CD4-positive, alpha-beta T cell treated with Interferon alpha-2 for 1 hour (primary cell): ENCODE measurements at regions not wholly inside any gene's neighbourhood (a gene's known extent, or its start where the extent isn't known, plus 50 kb on each side); places are given as distances from the start of the nearest gene placed in this dataset.

Experiments
- DNase-seq, 2 donors: peaks; one replicate each; pipeline ENCODE4 v3.0.0-alpha.2; 2020 to 2022

DNA sequence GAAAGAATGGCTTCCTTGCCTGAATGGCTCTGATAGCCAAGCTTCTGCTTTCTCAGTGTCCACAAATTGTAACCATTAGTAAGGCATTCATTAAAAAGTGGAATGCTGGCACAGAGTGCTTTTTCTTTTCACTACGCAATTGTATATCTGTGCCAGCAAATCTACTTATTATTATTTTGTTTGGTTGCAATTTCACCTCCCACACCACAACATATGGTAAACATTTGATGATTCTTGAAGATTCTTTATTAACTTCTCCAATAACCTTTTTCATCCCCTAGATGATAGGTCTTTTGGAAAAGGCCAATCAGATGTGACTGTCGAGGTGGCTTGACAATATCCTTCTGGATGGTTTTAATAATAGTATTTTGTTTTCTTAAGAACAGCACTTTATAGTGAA is 234.1 kb downstream of the TMEM38B start:
- DNase-seq = no peak

GRCh38 chr9:105930011-105930627 is 235.8 kb downstream of the TMEM38B start:
- no peak for DNase-seq

DNA sequence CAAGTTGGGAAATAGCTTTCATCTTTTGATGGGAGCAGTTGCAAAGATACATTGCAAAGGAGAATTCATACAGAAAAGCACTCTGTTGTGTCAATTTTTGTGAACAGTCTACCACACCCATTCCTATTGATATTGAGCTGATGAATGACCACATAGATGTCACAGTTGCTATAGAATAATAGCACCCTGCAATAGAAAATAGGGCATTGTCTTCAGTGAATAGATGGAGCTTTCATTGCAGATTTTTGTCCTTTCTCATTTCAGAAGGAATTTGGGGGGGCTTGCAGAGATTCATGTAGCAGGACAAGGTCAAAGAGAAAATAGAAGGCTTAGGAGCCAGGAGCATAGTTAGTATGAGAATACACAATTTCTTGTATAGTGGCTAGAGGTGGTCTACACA is 237.9 kb downstream of the TMEM38B start:
- DNase-seq = no peak

DNA sequence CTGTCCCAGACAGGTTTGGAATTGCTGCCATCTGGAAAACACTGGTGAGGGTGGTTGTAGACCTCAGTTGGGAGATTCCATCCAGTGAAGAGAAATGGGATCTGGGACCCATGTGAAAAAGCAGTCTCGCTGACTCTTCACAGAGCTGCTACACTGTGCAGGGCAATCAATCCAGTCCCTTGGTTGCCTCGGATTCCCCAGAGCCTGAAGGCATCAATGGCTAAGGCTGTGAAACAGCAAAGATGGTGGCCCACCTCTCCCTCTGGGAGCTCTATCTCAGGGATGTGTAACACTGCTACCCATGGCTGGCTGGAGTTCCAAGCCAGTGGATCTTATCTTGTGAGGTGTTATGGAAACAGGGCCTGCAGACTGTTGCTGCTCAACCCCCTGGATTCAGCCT is 256.1 kb downstream of the TMEM38B start:
- no peak for DNase-seq

DNA sequence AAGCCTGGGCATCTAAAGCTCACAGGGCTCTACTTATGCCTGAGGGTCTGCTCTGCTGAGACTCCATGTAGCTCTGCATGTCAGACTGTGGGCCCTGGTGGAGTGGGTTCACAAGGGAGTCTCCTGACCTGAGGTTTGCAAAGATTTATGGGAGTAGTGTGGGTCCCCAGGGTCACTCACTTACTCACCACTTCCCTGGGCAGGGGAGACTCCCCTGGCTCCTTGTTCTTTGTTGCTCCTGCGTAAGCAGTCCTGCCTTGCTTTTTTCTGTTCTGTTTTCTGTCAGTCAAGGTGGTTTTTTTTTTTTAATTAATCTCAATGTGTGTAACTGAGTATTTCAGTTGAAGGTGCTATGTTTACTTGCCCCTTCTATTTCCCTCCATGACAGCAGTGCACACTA is 256.6 kb downstream of the TMEM38B start:
- DNase-seq = no peak

DNA sequence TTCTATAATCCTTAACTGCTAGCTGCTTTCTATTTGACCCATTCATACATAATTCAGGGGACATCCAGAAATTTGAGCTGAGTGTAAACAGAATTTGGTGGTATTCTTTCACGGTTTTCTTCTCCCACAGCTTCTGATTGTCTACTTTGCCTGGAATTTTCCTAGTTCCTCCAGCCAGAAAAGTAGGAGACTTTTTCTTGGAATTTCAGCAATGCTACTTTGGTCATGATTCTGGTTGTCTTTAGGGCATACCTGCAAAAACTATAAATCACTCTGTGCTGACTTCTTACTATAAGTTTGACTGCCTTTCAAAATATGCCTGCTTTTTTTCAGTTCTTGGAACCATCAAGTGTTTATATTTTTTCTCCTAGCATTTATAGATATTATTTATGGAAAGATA is 260.2 kb downstream of the TMEM38B start:
- no peak for DNase-seq

- no peak for DNase-seq
These were observed 263.5 kb downstream of the TMEM38B start for GRCh38 chr9:105957830-105958229.

- no peak for DNase-seq
These were observed 264.2 kb downstream of the TMEM38B start for GRCh38 chr9:105958587-105958986.

GRCh38 chr9:105959531-105959930 is 265.2 kb downstream of the TMEM38B start:
- DNase-seq = no peak

- no peak for DNase-seq
These were observed 269.2 kb downstream of the TMEM38B start for GRCh38 chr9:105963343-105964099.

- no peak for DNase-seq
These were observed 269.8 kb downstream of the TMEM38B start for GRCh38 chr9:105964156-105964555.

- no peak for DNase-seq
These were observed 272.5 kb downstream of the TMEM38B start for GRCh38 chr9:105966834-105967233.

DNA sequence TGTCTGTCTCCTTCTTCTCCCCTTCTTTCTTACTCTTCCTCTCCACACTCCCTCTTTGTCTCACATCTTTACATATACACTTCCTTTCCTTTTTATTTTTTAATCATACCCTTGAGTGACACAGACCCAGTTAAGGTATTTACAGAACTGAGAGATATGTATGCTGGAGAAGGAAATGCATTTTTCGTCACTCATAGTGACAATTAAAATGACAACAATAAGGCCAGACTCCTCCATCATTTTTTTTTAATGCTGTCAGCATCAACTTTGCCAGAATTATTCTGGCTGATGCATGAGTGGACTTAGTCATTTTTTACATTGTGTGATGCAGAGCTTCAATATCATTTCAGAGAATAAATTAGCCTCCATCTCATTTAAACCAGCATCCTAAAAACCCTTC is 272.9 kb downstream of the TMEM38B start:
- no peak for DNase-seq

- no peak for DNase-seq
These were observed 273.5 kb downstream of the TMEM38B start for GRCh38 chr9:105967797-105968196.

DNA sequence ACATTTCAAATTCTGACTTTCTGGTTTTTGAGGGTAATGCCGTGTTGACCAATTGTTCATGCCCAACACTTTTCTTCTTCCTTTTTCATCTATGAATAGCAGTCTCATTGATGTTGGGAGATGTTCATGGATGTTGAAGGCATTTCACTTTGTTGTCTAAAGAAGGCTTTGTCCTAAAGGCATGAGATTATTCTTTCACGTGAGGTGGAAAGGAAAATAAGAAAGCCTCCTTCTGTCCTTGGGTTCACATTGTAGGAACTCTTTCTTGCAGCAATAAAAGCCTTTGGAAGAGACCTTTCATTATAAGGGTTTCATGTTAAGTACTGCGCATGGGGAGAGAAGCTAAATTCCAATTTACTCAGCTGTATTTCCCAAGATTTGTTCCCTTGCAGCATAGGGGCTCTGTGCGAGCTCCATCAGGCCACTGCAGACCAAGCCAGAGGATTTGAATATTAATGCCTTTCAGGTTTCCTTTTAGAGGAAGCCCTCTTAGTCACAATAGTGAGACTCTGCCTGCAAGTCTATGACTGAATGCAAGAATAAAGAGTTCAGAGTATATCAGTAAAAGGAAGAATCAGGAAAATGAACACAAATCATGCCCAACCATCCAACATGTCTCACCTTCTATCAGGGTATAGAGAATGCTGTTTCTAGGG is 274.6 kb downstream of the TMEM38B start:
- no peak for DNase-seq

DNA sequence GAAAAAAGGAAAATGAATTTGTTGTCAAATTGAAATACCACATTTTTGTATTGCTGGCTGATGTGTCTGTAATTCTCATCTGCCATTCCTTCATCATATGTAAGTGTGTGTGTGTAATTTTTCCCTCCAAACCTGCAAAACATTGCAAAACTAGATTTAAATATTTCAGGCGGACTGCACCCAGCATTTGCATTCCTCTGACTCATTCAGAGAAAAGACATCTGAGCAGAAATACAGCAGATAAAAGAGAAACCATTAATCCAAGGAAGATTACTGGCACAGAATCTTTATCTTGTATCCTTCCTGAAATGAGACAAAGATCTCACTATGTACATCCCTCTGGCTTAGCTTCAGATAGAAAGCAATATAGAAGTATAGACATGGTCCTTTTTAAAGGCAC is 275.3 kb downstream of the TMEM38B start:
- DNase-seq = no peak

DNA sequence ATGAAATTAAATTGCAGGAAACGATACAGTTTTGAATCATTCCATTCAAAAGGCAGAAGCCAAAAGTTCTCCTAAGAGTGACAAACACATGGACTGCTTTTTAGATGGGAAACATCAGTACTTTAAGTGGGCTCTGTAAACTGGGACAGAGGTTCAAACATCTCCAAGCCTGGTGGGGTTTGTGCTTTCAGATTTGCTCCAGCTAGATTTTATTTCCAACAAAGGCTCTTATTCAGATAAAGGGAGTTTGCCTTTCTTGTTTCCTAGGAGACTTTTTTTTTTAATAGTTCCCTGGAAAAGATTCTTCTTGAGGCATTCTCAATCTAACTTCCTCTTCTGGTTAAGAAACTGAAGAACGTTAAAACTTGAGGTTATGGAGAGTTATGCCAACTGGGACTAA is 277.6 kb downstream of the TMEM38B start:
- DNase-seq = no peak

- DNase-seq = no peak
These were observed 278.3 kb downstream of the TMEM38B start for GRCh38 chr9:105972466-105973204.

- no peak for DNase-seq
These were observed 279.6 kb downstream of the TMEM38B start for GRCh38 chr9:105973951-105974351.

DNA sequence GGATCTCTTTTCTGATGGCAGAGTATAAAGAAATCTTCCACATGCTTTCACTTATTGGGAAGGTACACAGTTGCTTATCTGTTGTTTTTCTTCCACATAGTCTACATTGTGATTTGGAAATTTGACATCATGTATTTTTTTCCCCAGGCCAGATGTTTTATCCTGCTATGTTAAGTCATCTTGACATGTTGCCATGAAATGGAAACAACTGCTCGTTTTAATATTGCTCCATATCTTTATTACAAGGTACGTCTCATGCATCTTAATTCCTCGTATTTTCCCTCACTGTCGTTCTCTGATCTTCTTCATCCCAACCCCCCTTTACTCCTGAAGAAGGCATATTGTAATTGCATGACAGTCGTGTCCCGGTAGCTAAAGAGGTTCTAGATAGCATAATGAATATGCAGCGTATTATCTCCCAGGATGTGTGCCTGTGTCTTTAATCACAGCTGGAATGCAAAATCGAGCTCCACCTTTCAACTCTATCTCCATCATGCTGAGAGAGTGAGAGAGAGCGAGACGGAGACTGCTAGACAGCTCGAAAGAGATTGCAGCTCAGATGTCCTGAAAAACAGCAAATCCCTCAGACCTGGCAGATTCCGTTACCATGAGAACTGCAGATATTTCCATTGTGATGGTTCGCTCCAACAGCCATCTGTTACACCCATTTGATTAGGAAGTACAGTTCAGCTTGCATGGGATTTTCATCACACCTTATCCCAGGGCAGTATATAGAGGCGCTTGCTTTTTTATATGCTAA is 281.7 kb downstream of the TMEM38B start:
- no peak for DNase-seq

DNA sequence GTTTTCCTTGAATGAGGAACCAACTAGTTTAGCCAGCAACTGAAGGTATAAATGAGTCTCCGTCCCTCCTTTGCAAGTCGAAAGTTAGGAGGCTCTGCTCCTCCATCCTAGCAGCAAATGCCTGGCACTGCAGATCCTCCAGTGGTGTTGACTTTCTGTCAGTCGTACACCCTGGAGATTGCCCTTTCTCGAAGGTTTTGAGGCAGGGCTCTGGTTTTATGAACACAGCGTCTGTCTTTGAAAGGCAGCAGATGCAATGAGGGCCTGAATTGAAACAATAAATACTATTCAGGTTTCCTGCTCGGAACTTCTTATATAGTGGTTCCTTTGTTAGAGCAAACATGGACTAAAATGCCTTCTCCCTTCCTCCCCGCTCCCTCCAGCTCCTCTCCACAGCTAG is 284.0 kb downstream of the TMEM38B start:
- no peak for DNase-seq

GRCh38 chr9:105978826-105979225 is 284.5 kb downstream of the TMEM38B start:
- no peak for DNase-seq

DNA sequence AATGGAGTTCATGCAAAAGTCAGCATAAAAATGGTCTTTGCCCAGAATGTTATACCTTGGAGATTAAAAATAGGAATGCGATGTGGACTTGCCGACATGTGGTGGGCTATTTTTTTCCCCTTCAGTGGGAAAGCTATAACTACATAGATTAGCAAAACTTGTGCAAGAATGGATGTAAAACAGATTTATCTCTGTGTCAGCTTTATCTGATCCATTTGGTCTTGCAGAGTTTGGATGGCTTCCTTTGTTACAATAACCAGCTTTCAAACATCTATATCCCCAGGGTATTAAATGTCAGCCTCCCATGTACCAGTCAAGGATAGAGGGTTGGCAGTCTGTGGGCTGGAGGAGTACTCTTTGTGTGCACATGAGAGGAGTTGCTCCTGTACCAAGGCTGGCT is 284.9 kb downstream of the TMEM38B start:
- no peak for DNase-seq
